Endothelial cell (in vitro differentiated cells): ENCODE measurements at regions not wholly inside any gene's neighbourhood (a gene's known extent, or its start where the extent isn't known, plus 50 kb on each side); places are given as distances from the start of the nearest gene placed in this dataset.

Source experiments
- DNase-seq: peaks from one replicate; pipeline ENCODE4 v3.0.0; 2021; ENCODE audit warnings: low spot score
- H3K27ac Mint-ChIP-seq: one replicate; pipeline ENCODE4 v1.8.0; 2021; ENCODE audit warnings: mixed read lengths, inconsistent platforms; ENCODE audit not compliant: unreplicated experiment
- H3K27me3 Mint-ChIP-seq: one replicate; pipeline ENCODE4 v1.8.0; 2021; ENCODE audit warnings: mild to moderate bottlenecking, moderate library complexity, mixed read lengths, inconsistent platforms; ENCODE audit not compliant: unreplicated experiment
- H3K36me3 Mint-ChIP-seq: one replicate; pipeline ENCODE4 v1.8.0; 2021; ENCODE audit warnings: mild to moderate bottlenecking, low read depth, mixed read lengths, inconsistent platforms; ENCODE audit not compliant: unreplicated experiment
- H3K4me1 Mint-ChIP-seq: one replicate; pipeline ENCODE4 v1.8.0; 2021; ENCODE audit warnings: mild to moderate bottlenecking, mixed read lengths, inconsistent platforms; ENCODE audit not compliant: unreplicated experiment
- H3K4me3 Mint-ChIP-seq: one replicate; pipeline ENCODE4 v1.8.0; 2021; ENCODE audit warnings: mild to moderate bottlenecking, mixed read lengths, inconsistent platforms; ENCODE audit not compliant: unreplicated experiment
- H3K9me3 Mint-ChIP-seq: one replicate; pipeline ENCODE4 v1.8.0; 2021; ENCODE audit warnings: mixed read lengths, inconsistent platforms; ENCODE audit not compliant: unreplicated experiment
- TF ChIP-seq, protein P1 (sequence below): fragments of 200-600 bp; sonication (generic); IDR thresholded peaks from one replicate; pipeline ENCODE4 v1.5.0; 2021; ENCODE audit warnings: antibody characterized with exemption; ENCODE audit not compliant: unreplicated experiment

DNA sequence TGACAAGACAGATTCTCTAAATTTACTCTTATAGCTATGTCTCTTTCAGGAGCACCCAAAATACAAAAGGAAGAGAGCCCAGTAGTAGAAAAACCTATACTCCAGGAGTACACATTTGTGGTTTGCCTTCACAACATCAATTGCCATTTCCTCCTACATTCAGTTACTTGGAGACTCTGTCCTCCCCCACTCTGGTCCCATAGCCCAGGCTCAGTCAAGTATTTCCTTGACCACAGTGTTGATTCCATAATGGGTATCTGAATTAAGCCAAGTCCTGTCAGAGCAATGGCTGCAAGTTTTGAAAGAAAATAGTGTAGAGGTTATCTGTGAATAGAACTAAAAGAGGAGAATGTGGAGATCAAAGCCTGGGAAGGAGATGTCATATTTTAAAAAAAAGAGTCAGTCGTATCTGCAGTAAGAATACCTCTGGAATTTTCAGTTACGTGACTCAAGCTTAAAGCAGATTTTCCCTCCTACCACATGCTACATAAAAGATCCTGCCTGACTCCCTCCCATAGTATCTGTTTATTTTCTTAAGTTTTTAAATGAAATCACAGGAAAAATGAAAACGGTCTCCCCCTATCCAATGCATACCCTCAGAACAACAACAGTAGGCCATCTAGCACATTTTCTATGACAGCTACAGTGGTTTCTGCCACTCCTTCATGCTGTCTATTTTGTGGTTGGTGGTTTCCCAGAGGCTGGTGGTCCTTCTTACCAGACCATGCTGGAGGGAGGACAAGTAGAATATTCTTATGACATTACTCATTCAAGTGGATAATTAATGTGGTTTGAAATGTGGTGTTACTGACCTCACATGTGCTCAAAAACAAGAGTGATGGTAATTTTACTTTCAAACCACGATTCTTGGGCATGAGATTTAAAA lies 249.7 kb upstream of the TMEM161B start:
- no peak overlapping the region for H3K4me3 Mint-ChIP-seq
- H3K27ac Mint-ChIP-seq: no peak overlapping the region
- DNase-seq: no peak
- H3K9me3 Mint-ChIP-seq: no peaks in the 10 kb centered on the region
- no peaks in the 10 kb centered on the region for H3K4me1 Mint-ChIP-seq
- H3K36me3 Mint-ChIP-seq: no peaks in the 10 kb centered on the region
- TF ChIP-seq, protein P1, sequence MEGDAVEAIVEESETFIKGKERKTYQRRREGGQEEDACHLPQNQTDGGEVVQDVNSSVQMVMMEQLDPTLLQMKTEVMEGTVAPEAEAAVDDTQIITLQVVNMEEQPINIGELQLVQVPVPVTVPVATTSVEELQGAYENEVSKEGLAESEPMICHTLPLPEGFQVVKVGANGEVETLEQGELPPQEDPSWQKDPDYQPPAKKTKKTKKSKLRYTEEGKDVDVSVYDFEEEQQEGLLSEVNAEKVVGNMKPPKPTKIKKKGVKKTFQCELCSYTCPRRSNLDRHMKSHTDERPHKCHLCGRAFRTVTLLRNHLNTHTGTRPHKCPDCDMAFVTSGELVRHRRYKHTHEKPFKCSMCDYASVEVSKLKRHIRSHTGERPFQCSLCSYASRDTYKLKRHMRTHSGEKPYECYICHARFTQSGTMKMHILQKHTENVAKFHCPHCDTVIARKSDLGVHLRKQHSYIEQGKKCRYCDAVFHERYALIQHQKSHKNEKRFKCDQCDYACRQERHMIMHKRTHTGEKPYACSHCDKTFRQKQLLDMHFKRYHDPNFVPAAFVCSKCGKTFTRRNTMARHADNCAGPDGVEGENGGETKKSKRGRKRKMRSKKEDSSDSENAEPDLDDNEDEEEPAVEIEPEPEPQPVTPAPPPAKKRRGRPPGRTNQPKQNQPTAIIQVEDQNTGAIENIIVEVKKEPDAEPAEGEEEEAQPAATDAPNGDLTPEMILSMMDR: no peak
- H3K27me3 Mint-ChIP-seq: no peaks in the 10 kb centered on the region

DNA sequence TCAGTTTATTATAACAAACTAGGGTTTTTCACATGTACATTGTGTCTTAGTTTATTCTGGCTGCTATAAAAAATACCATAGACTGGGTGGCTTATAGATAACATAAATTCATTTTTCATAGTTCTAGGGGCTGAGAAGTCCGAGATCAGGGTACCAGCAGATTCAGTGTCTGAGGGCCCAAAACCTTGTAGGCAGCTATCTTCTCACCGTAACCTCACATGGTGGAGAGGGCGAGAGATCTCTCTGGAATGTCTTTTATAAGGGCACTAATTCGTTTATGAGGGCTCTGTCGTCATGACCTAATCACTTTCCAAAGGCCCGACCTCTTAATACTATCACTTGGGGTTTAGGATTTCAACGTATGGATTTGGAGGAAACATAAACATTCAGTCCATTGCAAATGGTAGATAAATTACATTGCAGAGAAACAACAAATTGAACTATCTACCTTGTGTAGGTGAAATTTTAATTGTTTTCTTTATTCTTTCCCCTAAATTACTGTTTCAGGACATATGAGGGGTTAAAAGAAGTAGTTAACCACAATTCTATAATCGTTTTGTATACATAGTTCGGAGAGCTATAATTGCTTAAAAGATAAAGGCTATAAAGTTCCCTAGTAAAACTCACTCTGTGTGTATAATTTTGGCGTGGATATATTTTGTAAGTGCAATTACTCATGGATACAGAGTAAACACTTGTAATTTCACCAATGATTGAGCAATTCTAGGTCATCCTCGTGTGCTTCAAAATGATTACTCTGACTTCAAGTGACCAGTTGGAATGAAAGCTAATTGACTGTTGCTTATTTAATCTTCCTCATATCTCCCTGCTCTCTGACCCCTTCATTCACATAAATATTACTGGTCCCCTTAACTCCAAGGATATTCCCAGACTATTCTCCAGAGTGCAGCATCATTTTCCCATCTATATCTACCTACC lies 247.5 kb upstream of the TMEM161B start:
- Mint-ChIP-seq H3K36me3 (no peaks in the 10 kb centered on the region), H3K4me1 (no peaks in the 10 kb centered on the region), H3K4me3 (no peak overlapping the region), H3K9me3 (no peaks in the 10 kb centered on the region), H3K27ac (no peak overlapping the region), H3K27me3 (no peaks in the 10 kb centered on the region)
- TF ChIP-seq, protein P1: no peak
- DNase-seq: no peak

DNA sequence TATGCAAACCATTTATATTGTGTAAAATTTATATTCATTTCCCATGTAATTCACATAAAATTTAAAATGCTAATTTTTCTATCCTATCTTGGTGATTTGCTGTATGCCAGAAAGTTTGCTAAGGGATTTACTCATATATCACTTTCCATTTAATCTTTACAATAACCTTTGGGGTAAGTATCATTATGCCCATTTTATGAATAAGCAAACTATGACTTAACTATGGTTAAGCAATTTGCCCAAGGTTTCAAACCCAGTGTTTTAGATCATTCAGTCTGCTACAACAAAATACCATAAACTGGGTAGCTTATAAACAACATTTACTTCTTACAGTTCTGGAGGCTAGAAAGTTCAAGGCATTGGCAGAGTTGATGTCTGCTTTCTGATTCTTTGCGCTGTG lies 246.4 kb upstream of the TMEM161B start:
- no peak overlapping the region for H3K4me3 Mint-ChIP-seq
- no peak for DNase-seq
- no peak overlapping the region for H3K27ac Mint-ChIP-seq
- H3K36me3 Mint-ChIP-seq: no peaks in the 10 kb centered on the region
- no peaks in the 10 kb centered on the region for H3K9me3 Mint-ChIP-seq
- H3K4me1 Mint-ChIP-seq: no peaks in the 10 kb centered on the region
- TF ChIP-seq, protein P1: no peak
- no peaks in the 10 kb centered on the region for H3K27me3 Mint-ChIP-seq

DNA sequence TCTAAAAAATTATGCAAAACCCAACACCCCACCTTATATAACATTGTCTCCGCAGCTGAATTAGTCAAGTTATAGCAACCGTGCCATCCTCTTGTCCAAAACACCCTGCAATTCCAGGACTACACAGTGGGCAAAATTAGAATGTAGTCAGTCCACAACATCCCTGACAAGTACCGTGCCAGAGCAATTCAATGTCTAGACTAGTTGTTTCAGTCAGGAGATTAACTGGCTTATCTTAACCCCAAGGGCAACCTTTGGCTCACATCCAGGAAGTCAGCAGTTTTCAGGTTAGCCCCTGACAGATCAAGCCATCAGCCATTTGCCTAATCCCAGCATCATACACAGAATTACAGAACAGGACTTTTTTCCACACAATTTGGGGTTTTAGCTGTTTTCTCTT lies 240.8 kb upstream of the TMEM161B start:
- H3K9me3 Mint-ChIP-seq: no peaks in the 10 kb centered on the region
- no peak for DNase-seq
- no peaks in the 10 kb centered on the region for H3K27me3 Mint-ChIP-seq

More for the DNA sequence above, 240.8 kb upstream of the TMEM161B start:
- no peaks in the 10 kb centered on the region for H3K36me3 Mint-ChIP-seq
- no peaks in the 10 kb centered on the region for H3K4me1 Mint-ChIP-seq
- TF ChIP-seq, protein P1: no peak
- H3K4me3 Mint-ChIP-seq: no peak overlapping the region
- no peak overlapping the region for H3K27ac Mint-ChIP-seq
